DMS 273 treated with DMSO at 0.1 percent for 48 hours (cell line): ENCODE measurements at regions not wholly inside any gene's neighbourhood (a gene's known extent, or its start where the extent isn't known, plus 50 kb on each side); places are given as distances from the start of the nearest gene placed in this dataset.
"Not testable (repeated sequence)": the region's sequence is repeated elsewhere in the genome, so short reads cannot be mapped to it uniquely, and the experiment has no call there.

ENCODE experiments used
- DNase-seq: peaks from one replicate; lab custom pipeline; 2025; lab: John Stamatoyannopoulos, UW

DNA sequence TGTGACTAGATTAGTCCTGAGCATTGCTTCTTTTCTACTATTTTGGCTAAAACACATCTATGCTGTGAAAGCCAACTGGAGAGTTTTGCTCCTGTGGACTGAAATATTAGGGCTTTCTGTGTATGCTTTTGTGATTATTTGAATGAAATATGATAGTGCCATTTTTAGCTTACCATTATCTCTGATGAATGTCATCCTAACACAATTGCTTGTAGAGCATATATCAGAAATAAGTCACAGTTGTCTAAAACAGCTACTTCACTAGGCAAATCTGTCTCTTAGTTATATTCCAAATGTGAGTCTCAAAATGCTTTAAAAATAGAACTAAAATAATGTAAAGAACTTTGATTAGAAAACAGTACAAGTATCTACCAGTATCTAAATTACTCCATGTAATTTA is 401.4 kb upstream of the PTCHD4 start:
- DNase-seq: no peak

DNA sequence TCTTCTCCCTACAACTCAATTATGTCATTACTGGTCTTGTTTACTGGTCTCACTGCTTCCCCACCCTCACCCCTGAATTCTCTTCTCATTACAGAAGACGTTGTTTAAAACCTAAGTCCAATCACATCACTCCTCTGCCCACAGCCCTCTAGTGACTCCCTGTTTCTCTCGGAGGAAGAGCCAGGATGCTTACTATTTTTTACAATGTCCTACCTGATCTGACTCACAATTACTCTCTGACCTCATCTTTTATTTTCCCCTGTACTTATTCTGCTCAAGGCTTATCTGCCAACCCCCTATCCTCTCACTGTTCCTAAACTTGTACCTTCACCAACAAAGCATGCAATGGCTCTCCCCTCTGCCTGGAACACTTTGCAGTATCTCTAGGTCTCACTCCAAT is 400.4 kb upstream of the PTCHD4 start:
- no peak for DNase-seq

DNA sequence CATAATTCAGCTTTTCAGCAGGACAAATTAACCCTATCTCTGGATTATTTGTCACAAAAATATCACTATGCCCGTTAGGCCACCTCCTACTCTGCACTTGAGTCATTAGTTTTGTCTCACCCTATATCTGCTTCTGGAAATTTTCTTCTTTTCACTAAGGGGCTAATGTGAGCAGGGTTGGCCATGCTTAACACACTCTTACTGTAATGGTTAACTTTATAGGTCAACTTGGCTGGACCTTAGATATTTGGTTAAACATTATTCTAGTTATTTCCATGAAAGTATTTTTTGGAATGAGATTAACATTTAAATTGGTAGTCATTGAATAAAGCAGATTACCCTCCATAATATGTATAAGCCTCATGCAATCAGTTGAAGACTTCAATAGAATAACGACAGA is 394.6 kb upstream of the PTCHD4 start:
- DNase-seq: no peak

DNA sequence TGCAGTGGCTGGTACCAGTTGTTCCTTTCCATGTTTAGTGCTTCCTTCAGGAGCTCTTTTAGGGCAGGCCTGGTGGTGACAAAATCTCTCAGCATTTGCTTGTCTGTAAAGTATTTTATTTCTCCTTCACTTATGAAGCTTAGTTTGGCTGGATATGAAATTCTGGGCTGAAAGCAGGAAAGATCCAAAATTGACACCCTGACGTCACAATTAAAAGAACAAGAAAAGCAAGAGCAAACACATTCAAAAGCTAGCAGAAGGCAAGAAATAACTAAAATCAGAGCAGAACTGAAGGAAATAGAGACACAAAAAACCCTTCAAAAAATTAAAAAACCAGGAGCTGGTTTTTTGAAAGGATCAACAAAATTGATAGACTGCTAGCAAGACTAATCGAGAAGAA is 382.4 kb upstream of the PTCHD4 start:
- not testable (repeated sequence) for DNase-seq

DNA sequence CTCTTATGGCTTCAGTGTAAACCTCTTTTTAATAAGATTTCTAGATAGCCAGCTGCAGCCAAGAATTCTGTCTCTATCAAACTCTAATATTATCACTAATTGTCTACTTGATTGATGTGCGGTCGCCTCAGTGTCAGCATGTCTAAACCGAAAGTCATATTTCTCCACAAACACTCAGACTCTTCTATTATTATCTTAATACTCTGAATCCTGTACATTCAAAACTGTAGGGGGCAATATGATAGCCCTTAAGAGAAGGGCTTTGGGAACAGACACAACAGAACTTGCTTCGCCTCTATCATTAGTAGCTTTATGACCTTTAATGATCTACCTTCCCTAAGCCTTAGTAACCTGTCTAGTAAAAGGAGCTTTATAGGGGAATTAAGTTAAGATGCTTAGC is 379.7 kb upstream of the PTCHD4 start:
- no peak for DNase-seq

DNA sequence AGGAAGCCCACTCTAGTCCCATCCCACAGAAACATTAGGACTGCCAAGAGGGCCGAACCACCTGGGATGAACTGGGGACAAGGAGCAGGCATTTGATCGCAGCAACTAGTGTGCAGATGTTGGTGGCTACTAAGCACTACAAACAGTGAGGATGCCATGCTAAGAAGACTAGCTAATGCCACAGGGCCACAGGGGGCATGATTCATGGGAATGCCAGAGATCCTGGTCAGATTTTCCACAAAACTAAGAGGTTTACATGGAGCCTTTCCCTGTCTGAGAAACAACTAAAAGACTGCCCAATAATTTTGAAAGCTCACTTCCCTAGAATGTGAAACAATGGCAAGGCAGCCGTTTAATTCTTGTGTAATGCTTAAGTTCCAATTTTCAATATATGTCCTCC is 375.9 kb upstream of the PTCHD4 start:
- no peak for DNase-seq

DNA sequence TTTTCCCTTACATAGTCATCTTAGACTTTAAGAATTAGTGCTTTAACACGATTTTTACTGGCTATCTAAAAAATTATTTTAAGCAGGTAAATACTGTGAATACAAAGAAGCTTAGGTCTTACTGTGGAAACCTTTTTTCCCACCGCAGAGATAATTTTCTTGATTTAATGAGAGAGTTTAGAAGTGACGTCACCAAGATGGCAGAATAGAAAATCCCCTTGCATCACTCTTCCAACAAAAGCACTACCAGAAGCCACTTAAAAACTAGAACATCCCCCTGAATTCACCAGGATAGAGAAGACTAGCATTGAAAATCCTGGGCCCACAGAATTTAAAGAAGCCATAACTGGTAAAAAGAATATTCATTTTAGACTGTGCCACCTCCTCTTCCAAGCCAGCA is 375.4 kb upstream of the PTCHD4 start:
- DNase-seq: no peak

DNA sequence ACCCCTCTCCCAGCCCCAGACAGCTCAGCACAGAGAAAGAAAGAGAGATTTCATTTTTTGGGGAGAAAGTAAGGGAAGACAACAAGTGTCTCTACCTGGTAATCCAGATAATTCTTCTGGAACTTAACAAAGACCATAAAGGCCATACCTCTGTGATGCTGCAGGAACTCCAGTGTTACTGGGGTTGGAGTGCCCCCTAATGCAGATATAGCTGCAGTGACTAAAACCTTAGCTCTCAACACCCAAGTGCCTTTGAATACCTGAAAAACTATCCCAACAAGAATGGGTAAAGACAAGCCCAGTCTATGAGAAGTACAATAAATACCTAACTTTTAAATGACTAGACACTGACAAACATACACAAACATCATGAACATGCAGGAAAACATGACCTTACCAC is 365.3 kb upstream of the PTCHD4 start:
- no peak for DNase-seq

DNA sequence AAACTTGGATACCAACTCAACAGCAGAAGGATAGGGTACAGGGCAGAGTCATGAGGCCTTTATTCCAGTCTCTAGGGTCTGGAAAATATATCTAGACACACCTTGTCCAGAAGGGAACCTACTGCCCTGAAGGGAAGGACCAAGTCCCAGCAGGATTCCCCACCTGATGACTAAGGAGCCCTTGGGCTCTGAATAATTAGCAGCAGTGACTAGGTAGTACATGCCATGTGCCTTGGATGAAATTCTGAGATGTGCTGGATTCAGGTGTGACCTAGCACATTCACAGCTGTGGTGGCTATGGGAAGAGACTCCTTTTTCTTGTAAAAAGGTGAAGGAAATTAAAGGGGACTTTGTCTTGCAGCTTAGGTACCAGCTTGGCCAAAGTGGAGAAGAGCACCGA is 364.3 kb upstream of the PTCHD4 start:
- DNase-seq: no peak

DNA sequence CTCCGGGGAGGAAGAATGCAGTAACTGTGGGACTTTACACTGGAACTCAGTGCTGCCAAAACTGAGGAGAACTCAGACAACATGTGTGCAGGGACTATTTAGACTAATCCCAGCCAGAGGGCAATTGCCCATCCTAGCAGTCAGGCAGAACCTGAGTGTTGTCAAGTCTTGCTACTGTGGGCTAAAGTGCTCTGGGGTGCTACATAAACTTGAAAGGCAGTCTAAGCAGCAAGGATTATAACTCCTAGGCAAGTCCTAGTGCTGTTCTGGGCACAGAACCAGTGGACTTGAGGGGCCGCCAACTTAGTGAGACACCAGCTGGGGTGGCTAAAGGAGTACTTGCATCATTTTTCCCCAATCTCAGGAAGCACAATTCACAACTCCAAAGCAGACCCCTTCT is 363.8 kb upstream of the PTCHD4 start:
- DNase-seq: no peak

DNA sequence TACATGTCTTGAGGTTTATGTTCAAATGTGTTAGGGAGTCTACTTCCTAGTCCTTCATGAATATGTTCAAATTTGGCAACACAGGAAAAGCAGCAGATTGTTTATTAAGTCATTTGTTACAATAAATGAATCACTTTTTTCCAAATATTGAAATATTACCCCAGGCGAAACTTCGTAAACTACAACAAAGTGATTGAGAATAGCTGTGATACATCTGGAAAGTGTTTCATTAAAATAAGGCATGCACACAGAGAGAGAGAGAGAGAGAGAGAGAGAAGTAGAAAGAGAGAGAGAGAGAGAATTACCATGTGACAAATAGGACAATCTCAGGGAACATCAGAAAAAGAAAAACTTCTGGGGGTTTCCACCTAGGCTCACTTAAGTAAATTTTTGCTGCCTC is 363.1 kb upstream of the PTCHD4 start:
- DNase-seq: no peak

DNA sequence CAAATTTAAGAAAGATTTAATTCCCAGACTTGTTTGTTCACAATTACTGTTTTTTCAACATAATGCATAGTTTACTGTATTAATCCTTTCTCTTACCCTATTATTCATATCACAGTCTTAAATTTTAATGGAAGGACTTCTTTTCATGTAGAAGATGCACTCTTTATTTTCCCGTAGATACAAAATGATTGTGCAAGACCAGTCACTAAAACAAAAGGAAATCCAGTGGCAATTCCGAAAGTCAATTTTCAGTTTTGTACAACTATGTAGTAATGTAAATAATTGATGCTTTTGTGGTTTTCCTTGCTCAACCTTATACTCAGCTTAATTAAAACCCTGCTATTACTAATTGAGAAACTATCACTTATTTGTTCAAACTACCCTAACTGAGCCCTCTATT is 361.5 kb upstream of the PTCHD4 start:
- DNase-seq: no peak

DNA sequence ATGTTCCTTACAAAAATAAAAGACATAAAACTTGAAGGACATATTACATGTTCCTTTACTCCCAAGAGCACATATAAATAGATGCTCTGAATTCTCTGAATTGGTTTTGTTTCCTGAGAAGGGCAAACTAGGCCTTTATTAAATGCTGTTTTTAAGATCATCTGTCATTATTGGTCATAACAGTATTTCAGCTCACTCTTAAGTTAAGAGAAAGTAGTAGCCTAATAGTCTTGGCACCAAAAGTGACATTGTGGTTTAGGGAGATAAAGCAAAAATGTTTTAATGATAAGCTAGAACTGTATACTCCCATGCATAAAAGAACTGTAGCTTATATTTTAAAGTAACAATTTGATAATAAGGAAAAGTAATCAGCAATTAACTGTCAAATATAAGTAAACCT is 361.1 kb upstream of the PTCHD4 start:
- DNase-seq: no peak

DNA sequence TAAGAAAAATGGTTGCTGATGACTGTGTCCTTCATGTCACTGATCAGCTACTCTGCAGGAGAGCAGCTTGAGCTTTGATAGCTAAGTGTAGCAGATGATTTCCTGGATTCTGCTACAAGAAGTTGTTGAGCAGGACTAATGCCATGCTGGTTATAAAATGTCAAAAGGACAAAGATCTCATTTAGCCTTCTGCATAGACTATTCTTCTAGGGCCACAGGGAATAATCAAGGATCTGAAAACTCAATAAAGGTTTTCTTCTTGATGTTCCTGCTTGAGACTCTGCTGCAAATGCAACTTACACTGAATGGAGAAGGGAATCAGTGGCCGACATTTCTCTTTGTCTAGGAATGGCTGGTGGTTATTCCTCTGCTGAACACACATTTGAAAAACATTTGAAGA is 360.3 kb upstream of the PTCHD4 start:
- DNase-seq: no peak

DNA sequence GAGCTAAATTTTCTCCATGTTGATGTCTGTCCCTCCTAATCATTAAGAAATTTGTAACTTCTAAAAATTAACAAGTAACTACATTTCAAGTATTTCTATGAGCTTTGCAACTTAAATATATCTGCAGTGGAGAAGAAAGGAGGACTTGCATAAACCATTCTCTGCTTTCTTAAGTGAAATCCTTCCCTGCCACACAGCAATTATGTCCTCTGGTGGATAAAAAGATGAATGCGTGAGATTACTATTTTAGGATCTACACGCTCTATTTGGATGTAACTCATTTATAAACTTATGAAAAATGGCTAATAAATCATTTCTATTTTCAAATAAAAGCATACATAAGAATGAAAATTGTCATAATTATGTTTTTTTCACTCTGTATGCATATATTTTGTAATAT is 338.0 kb upstream of the PTCHD4 start:
- no peak for DNase-seq

DNA sequence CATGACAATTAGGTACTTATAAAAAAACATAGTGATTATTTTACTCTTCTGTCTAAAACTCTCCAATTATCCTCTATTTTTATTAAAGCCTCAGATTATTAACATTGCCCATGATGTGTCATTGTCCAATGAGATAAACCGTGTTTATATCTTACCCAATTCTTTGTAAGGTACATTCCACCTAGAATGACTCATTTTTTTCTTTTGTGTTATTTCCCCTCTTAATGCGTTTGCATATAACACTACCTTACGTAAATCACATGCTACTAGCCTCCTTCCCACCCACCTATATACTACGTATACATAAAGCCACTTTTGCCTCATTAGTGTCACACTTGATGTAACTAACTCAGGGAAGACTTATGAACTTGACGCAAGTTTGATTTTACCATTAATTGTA is 336.3 kb upstream of the PTCHD4 start:
- no peak for DNase-seq

DNA sequence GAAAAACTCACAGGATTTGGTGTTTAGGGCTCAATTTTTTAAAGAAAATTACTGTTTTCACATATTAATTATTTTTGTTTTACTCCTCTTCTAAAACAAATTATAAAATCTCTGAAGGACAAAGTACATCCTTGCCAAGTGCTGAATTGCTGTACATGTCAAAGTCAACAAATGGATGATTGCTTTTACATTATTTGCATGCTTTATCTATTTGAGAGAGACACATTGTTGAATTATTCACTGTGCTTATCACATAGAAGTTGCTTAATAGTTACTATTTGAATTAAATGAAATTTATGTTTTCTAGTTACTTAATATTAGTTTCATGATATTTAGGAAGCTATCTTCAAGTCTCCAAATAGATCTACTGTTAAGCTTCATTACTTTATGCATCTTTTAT is 318.6 kb upstream of the PTCHD4 start:
- DNase-seq: no peak

DNA sequence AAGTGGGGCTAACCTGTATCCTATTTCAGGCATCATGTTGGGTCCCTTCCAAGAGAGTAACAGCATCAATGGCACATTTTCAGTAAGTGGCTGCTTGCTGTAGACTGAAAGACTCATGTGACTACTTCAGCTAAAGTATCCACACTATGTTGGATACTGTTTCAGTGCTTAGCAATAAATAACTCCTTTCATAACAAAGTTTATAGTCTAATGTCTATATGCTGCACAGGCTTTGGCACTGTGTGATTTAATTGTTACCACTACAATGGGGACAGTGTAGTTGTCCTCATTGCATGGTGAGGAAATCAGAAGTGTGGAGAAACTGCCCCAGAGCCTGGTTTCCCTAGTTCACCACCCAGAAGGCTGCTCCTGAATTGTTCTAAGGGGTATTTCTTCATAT is 318.0 kb upstream of the PTCHD4 start:
- no peak for DNase-seq

DNA sequence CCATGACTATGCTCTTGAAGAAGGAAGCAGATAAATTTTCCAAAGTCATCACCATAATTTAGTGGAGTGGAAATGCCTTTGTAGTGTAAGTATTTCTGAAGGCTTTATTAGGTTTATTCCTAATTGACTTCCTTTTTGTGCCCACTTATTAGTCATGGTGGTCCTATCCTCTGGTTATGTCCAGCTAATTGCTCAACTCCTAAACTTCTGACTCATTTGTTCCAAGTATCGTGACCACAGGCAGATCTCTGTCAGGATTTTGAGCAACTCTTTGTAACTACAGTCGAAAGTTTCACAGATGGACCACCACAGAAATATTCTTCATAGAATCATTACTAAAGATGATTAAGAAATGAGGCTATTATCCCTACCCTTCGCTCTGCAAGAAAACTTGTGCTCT is 315.6 kb upstream of the PTCHD4 start:
- no peak for DNase-seq

DNA sequence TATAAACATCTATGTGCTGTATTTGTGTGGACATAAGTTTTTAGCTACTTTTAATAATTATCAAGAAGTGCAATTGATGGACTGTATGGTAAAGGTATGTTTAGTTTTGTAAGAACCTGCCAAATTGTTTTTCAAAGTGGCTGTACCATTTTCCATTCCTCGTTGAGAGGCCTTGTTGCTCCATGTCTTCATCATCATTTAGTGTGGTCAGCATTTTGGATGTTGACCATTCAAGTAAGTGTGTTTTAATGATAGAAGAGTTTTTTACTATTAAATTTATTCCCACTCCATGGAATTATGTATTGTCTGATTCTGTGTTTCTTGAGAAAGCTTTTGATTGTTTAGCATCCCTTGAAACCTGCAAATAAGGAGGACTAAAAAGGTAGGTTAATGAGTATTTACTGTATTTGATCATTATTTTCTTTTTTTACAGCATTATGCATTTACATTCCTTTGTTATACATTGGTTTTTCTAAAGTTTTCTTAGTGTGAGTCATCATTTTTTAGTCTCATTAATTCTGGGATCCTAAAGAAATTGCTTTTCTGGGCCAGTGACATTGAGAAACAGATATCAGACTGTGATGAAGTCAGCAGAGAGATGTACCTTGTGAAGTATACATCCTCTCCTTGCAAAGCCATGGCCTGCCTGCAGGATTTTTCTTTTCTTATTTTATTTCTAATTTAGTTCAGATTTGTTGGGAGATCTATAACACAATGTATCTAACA is 312.8 kb upstream of the PTCHD4 start:
- no peak for DNase-seq

DNA sequence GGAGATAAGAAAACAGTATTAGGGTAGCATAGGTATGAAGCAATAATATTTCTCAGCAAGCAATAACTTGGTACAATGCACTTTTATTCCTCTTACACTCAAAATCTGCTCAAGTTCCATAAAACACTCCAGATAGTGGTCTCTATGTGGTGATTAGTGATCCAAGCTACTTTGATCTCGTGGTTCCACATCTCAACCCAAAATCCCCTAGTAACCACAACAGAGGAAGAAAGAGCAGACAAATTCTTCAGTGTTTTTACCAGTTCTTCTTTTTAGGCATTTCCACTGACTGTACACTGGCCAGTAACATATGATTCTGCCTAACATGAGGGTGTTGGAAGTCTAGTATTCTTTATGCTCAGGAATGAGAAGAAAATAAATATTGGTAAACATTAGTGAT is 309.0 kb upstream of the PTCHD4 start:
- DNase-seq: no peak

DNA sequence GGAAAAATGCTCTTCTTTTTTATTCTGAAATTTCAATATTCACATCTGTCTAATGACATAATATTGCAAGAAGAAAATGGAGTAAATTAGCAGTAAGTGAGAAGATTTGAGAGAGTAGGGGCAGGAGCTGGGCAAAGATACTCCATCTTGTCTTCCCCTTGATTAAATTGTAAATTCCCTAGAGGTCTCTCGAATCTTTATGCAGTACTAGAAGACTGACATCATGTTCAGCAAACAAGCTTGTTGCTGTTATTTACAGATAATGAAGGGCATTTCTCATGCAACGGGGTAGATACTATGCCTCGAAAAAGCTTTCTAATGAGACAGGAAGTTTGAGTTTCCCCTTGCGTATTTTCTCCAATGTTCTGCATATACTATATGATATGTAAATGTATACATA is 306.9 kb upstream of the PTCHD4 start:
- no peak for DNase-seq

DNA sequence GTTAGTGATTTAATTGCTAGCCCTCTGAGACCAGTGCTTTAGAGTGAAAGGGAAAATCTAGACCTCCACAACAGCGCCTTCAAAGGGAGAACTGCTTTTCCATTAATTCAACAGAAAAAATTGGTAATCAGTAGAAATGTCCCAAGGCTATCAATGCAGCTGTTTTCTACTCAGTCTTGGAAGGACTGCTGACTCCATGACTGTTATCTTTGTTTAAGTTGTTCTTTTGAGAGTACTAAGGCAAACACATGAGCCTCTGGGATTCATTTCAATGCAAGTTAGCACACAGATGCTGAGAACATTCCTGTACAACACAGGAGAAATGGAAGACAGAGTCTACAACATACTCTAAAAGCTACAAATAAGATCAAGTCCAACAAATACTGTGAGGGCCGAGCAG is 301.7 kb upstream of the PTCHD4 start:
- no peak for DNase-seq

DNA sequence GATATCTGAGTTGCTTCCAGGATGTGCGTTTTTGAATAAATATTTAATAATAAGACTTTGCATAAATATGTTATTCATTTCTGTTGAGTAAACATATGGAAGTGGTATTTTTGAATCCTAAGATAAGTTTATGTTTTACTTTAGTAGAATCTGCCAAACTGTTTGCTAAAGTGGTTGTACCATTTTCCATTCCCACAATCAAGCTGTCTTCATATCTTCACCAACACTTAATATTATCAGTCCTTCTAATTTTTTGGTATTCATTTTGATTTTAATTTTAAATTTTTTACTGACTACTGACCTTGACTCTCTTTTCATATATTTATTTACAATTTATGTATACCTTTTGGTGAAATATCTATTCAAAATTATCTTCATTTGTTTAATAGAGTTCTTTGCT is 293.9 kb upstream of the PTCHD4 start:
- no peak for DNase-seq

DNA sequence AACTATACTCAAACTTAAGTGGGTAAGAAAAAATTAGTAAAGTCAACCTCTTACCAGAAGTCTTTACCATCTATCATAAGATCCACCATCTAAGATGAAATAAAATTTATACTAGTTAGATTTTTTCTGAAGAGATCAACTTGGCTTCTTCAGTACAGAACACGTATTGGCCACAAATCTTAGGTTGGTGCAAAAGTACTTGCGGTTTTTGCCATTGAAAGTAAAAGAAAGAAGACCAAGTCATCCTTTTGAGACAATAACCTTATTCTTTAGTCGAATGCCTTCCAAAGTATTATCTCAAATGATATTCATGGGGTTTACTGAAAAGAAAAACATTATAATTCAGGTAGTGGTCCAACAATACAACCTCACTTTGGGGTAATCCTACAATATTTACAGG is 292.6 kb upstream of the PTCHD4 start:
- no peak for DNase-seq
